ENCODE measurements at regions not wholly inside any gene's neighbourhood (a gene's known extent, or its start where the extent isn't known, plus 50 kb on each side); places are given as distances from the start of the nearest gene placed in this dataset.

DNA sequence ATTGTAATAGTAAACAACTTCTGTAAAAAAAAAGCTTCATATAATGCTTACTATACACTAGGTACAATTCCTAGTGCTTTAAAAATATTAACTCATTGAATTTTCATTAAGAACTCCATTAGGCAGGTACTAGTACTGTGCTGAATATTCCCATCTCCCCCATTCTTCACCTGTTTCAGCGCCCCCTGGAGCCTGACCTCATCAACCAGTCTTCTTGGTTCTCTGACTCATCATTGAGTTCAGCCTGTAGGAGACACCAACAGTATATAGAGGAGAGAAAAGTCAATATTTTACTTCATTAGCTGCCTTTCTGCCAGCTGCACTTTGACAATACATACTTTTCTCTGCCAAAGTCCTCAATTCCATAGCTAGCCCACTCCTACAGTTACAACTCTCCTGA, 1009.9 kb upstream of the KLHL29 start:
- no peaks in the 10 kb centered on the region for H3K36me3 ChIP-seq
- no peak overlapping the region for H3K27ac ChIP-seq
- DNase-seq (no peak), ATAC-seq (no peak)
- WGBS, 4 donors = 6 to 14% (median 9%) methylated on average over 1 of the region's 1 CpG
- H3K27me3 ChIP-seq = peaks cover 0 to 4% (median 0%) of the 10 kb centered on the region in 9 donors
- no peaks in the 10 kb centered on the region for H3K4me1 ChIP-seq
- intact Hi-C loops (cut with DNase I) = no loop called here
- H3K9me3 ChIP-seq = no peaks in the 10 kb centered on the region
- TF ChIP-seq POLR2A (IDR thresholded peaks at IDR 0.05) = no peak
- TF ChIP-seq, protein P1, sequence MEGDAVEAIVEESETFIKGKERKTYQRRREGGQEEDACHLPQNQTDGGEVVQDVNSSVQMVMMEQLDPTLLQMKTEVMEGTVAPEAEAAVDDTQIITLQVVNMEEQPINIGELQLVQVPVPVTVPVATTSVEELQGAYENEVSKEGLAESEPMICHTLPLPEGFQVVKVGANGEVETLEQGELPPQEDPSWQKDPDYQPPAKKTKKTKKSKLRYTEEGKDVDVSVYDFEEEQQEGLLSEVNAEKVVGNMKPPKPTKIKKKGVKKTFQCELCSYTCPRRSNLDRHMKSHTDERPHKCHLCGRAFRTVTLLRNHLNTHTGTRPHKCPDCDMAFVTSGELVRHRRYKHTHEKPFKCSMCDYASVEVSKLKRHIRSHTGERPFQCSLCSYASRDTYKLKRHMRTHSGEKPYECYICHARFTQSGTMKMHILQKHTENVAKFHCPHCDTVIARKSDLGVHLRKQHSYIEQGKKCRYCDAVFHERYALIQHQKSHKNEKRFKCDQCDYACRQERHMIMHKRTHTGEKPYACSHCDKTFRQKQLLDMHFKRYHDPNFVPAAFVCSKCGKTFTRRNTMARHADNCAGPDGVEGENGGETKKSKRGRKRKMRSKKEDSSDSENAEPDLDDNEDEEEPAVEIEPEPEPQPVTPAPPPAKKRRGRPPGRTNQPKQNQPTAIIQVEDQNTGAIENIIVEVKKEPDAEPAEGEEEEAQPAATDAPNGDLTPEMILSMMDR (IDR thresholded peaks at IDR 0.05) = no peak
- H3K4me3 ChIP-seq = no peak overlapping the region

DNA sequence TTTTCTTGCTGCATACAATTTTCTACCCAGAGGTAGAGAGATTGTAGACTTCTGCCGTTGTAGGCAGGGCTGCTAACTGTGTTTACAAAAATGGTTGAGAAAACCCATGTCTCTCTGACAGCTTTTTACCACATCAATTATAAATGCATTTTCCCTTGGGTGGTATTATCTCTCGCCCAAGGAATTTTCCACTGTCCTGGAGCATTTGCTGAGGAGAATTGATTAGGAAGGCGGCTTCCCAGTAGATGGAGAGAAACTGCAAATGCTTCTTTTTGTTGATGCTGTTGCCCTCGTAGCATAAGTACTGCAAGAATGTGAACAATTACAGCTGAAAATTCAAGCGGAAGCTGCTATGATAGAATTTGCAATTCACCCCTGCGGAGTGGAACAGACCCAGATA, 1007.7 kb upstream of the KLHL29 start:
- 22 to 34% (median 30%) methylated on average over 6 of the region's 6 CpGs for WGBS, 4 donors
- ATAC-seq = no peak
- no peak overlapping the region for H3K27ac ChIP-seq
- H3K4me3 ChIP-seq = no peak overlapping the region
- no peaks in the 10 kb centered on the region for H3K36me3 ChIP-seq
- no peaks in the 10 kb centered on the region for H3K9me3 ChIP-seq
- H3K4me1 ChIP-seq = no peaks in the 10 kb centered on the region
- intact Hi-C loops (cut with DNase I) = no loop called here
- H3K27me3 ChIP-seq = peaks cover 0 to 4% (median 0%) of the 10 kb centered on the region in 9 donors
- TF ChIP-seq, protein P1 (IDR thresholded peaks at IDR 0.05) = no peak
- no peak for TF ChIP-seq POLR2A (IDR thresholded peaks at IDR 0.05)
- no peak for DNase-seq

DNA sequence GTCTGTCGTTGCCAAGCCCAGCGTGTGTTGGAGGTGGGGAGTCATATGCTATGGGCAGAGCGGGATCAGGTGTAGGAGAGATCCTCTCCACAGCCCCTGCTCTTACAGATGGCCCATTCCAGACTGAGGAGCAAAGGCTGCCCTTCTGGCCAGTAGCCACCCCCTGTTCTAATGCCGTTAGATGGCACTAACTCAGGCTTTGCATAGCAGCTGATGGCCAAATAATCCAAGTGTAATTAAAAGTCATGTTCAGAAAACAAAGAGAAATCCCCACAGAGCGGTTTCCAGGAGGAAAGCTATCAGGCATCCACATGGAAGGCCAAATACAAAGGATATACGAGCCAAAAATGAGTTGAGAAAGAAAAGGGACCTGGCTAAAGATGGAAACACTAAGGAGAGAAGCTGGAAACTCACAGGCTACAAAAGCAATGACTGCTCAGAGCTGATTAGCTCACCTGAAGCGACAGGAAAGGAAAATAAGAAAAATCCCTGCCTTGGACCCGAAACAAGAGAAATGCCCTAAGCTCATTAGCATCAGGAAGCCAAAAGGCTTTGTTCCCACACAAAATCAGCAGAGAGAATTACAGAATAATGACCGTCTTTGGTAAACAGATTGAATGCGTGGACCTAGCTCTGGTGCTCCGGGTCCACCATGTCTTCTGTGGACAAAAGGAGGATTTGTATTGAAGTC, 1002.4 kb upstream of the KLHL29 start:
- TF ChIP-seq, protein P1 (IDR thresholded peaks at IDR 0.05) = no peak
- TF ChIP-seq POLR2A (IDR thresholded peaks at IDR 0.05) = no peak
- Histone ChIP-seq H3K27ac (no peak overlapping the region), H3K4me3 (no peak overlapping the region), H3K27me3 (peaks cover 0 to 4% (median 0%) of the 10 kb centered on the region in 9 donors), H3K36me3 (no peaks in the 10 kb centered on the region), H3K4me1 (no peaks in the 10 kb centered on the region), H3K9me3 (no peaks in the 10 kb centered on the region)
- 76 to 80% (median 76%) methylated on average over 11 of the region's 11 CpGs for WGBS, 4 donors
- DNase-seq (no peak), ATAC-seq (no peak)
- intact Hi-C loops (cut with DNase I) = no loop called here

DNA sequence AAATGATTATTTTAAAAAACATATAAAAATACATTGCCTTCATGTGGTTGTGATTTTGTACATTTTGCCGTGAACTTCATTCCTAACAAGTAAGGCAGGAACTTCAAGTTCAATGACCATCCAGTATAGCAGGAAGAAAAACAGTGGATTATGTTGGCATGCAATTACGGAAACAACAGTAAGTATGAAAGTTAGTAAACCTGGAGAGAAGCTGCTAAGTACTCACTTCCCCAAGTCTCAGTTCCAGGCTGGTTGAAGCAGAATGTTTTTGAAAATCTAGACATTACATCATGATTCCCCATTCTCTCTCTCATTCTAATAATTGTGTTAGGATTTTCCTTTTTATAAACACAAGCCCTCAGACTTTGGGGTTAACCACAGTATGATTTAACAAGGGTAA, 987.1 kb upstream of the KLHL29 start:
- TF ChIP-seq, protein P1 (IDR thresholded peaks at IDR 0.05) = no peak
- no peak for TF ChIP-seq POLR2A (IDR thresholded peaks at IDR 0.05)
- Histone ChIP-seq H3K27ac (no peak overlapping the region), H3K4me3 (no peak overlapping the region), H3K9me3 (no peaks in the 10 kb centered on the region), H3K27me3 (peaks cover 0 to 6% (median 0%) of the 10 kb centered on the region in 9 donors), H3K36me3 (no peaks in the 10 kb centered on the region), H3K4me1 (no peaks in the 10 kb centered on the region)
- DNase-seq (no peak), ATAC-seq (no peak)
- WGBS, 4 donors = 71 to 84% (median 82%) methylated on average over 2 of the region's 2 CpGs
- intact Hi-C loops (cut with DNase I) = no loop called here

All from heart left ventricle (tissue), 16 donors.